ENCODE measurements at regions not wholly inside any gene's neighbourhood (a gene's known extent, or its start where the extent isn't known, plus 50 kb on each side); places are given as distances from the start of the nearest gene placed in this dataset.

DNA sequence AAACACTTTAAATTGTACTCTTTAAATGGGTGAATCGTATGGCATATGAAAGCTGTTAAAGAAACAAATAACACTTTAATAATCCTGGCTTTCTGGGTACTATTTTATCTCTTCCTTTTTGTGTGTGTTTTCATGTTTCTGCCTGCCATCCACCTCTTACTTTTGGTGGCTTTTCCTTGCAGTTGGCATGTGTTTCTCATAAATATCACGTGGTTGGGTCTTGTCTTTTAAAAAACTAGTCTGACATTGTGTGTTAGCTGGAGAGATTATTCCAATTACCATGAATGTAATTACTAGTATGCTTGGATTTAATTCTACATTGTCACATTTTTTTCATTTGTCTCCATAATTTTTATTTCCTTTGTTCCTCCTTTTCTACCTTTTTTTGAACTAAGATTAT lies 262.9 kb upstream of the B3GAT1 start:
- no peak for TF ChIP-seq POLR2AphosphoS5 (IDR thresholded peaks at IDR 0.05; ENCODE audit: insufficient read depth in 1 of 2, low read depth in 1 of 2)
- no peak for TF ChIP-seq POLR2A (IDR thresholded peaks at IDR 0.05)
- TF ChIP-seq, protein P1, sequence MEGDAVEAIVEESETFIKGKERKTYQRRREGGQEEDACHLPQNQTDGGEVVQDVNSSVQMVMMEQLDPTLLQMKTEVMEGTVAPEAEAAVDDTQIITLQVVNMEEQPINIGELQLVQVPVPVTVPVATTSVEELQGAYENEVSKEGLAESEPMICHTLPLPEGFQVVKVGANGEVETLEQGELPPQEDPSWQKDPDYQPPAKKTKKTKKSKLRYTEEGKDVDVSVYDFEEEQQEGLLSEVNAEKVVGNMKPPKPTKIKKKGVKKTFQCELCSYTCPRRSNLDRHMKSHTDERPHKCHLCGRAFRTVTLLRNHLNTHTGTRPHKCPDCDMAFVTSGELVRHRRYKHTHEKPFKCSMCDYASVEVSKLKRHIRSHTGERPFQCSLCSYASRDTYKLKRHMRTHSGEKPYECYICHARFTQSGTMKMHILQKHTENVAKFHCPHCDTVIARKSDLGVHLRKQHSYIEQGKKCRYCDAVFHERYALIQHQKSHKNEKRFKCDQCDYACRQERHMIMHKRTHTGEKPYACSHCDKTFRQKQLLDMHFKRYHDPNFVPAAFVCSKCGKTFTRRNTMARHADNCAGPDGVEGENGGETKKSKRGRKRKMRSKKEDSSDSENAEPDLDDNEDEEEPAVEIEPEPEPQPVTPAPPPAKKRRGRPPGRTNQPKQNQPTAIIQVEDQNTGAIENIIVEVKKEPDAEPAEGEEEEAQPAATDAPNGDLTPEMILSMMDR (IDR thresholded peaks at IDR 0.05) = no peak
- no peak overlapping the region for H3K27ac ChIP-seq
- intact Hi-C loops (cut with DNase I) = no loop called here
- no peak for DNase-seq (ENCODE audit: extremely low spot score in 2 of 2)
- H3K9me3 ChIP-seq = no peaks in the 10 kb centered on the region
- no peak overlapping the region for H3K4me3 ChIP-seq
- H3K36me3 ChIP-seq = no peaks in the 10 kb centered on the region
- H3K27me3 ChIP-seq = no peaks in the 10 kb centered on the region
- H3K4me1 ChIP-seq = no peaks in the 10 kb centered on the region

- DNase-seq (ENCODE audit: extremely low spot score in 2 of 2) = peak in 1 of 2 donors; percentile 75
- no peaks in the 10 kb centered on the region for H3K4me1 ChIP-seq
- no peak overlapping the region for H3K27ac ChIP-seq
- H3K27me3 ChIP-seq = no peaks in the 10 kb centered on the region
- intact Hi-C loops (cut with DNase I) = no loop called here
- TF ChIP-seq POLR2AphosphoS5 (IDR thresholded peaks at IDR 0.05; ENCODE audit: insufficient read depth in 1 of 2, low read depth in 1 of 2) (no peak), POLR2A (IDR thresholded peaks at IDR 0.05) (no peak)
- TF ChIP-seq, protein P1 (IDR thresholded peaks at IDR 0.05) = no peak
- no peak overlapping the region for H3K4me3 ChIP-seq
- H3K36me3 ChIP-seq = no peaks in the 10 kb centered on the region
- H3K9me3 ChIP-seq = no peaks in the 10 kb centered on the region
These were observed 258.9 kb upstream of the B3GAT1 start for GRCh38 chr11:134670961-134671370.

DNA sequence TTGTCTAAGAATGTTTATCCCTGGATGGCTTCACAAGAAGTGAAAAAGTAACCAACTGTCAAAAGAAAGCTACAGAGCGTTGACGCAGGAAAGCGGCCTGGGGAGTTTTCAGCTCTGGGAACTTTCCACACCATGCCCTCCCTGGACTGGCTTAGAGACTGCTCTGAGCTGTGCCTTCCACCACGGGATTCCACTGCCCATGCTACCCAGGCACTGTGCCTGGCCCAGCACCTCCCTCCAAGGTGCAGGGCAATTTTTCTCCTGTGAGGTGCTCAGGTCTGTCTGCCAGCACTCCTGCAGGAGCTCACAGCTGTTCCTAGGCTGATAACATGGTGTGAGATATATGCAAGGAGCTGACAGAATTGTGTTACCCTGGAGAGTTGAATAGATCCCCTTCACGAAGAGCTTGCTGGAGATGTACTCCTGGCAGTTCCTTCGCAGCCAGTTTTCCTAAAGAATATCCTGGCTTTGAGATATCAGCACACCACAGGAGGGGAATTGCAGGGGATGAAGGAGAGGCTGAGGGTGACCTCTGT lies 258.3 kb upstream of the B3GAT1 start:
- H3K27ac ChIP-seq = no peak overlapping the region
- H3K27me3 ChIP-seq = no peaks in the 10 kb centered on the region
- intact Hi-C loops (cut with DNase I) = no loop called here
- H3K4me3 ChIP-seq = no peak overlapping the region
- H3K4me1 ChIP-seq = no peaks in the 10 kb centered on the region
- H3K9me3 ChIP-seq = no peaks in the 10 kb centered on the region
- no peaks in the 10 kb centered on the region for H3K36me3 ChIP-seq
- TF ChIP-seq, protein P1 (IDR thresholded peaks at IDR 0.05) = no peak
- TF ChIP-seq POLR2A (IDR thresholded peaks at IDR 0.05) = no peak
- no peak for TF ChIP-seq POLR2AphosphoS5 (IDR thresholded peaks at IDR 0.05; ENCODE audit: insufficient read depth in 1 of 2, low read depth in 1 of 2)
- DNase-seq (ENCODE audit: extremely low spot score in 2 of 2) = peak in 1 of 2 donors; percentile 69

GRCh38 chr11:134669796-134670195 lies 257.8 kb upstream of the B3GAT1 start:
- intact Hi-C loops (cut with DNase I) = no loop called here
- TF ChIP-seq, protein P1 (IDR thresholded peaks at IDR 0.05) = no peak
- TF ChIP-seq POLR2A (IDR thresholded peaks at IDR 0.05) = no peak
- TF ChIP-seq POLR2AphosphoS5 (IDR thresholded peaks at IDR 0.05; ENCODE audit: insufficient read depth in 1 of 2, low read depth in 1 of 2) = no peak

GRCh38 chr11:134668796-134669195 lies 256.8 kb upstream of the B3GAT1 start:
- H3K36me3 ChIP-seq = no peaks in the 10 kb centered on the region
- TF ChIP-seq POLR2A (IDR thresholded peaks at IDR 0.05) (no peak), POLR2AphosphoS5 (IDR thresholded peaks at IDR 0.05; ENCODE audit: insufficient read depth in 1 of 2, low read depth in 1 of 2) (no peak)
- TF ChIP-seq, protein P1 (IDR thresholded peaks at IDR 0.05) = no peak
- intact Hi-C loops (cut with DNase I) = no loop called here
- no peak overlapping the region for H3K27ac ChIP-seq
- no peaks in the 10 kb centered on the region for H3K27me3 ChIP-seq
- no peak overlapping the region for H3K4me3 ChIP-seq
- peak in 1 of 2 donors; percentile 65 for DNase-seq (ENCODE audit: extremely low spot score in 2 of 2)
- no peaks in the 10 kb centered on the region for H3K4me1 ChIP-seq
- no peaks in the 10 kb centered on the region for H3K9me3 ChIP-seq

More at GRCh38 chr11:134669796-134670195, 257.8 kb upstream of the B3GAT1 start:
- no peak overlapping the region for H3K27ac ChIP-seq
- H3K4me3 ChIP-seq = no peak overlapping the region
- DNase-seq (ENCODE audit: extremely low spot score in 2 of 2) = peak in 1 of 2 donors; percentile 74
- H3K9me3 ChIP-seq = no peaks in the 10 kb centered on the region
- no peaks in the 10 kb centered on the region for H3K4me1 ChIP-seq
- no peaks in the 10 kb centered on the region for H3K27me3 ChIP-seq
- H3K36me3 ChIP-seq = no peaks in the 10 kb centered on the region
